SH-SY5Y (cell line): ENCODE measurements at regions not wholly inside any gene's neighbourhood (a gene's known extent, or its start where the extent isn't known, plus 50 kb on each side); places are given as distances from the start of the nearest gene placed in this dataset.

Experiments used
- GATA2 ChIP-seq: IDR thresholded peaks from 2 replicates; pipeline ENCODE4 v1.6.1; 2011; ENCODE audit warnings: mild to moderate bottlenecking, low read depth, low read length
- GATA3 ChIP-seq: IDR thresholded peaks from 2 replicates; pipeline ENCODE4 v1.6.1; 2011; ENCODE audit warnings: low read depth, mild to moderate bottlenecking, low read length, moderate library complexity

- no peak for TF ChIP-seq GATA3
- no peak for TF ChIP-seq GATA2
These were observed 126.2 kb upstream of the SH3BP4 start for GRCh38 chr2:234825616-234826015.
